ENCODE measurements at regions not wholly inside any gene's neighbourhood (a gene's known extent, or its start where the extent isn't known, plus 50 kb on each side); places are given as distances from the start of the nearest gene placed in this dataset.

- TF ChIP-seq CTCF (IDR thresholded peaks at IDR 0.05) (no peak), POLR2A (IDR thresholded peaks at IDR 0.05) (no peak)
Observed at GRCh38 chr5:159453209-159453608, 122.9 kb upstream of the IL12B start.
